Kidney tubule cell (primary cell): ENCODE measurements at regions not wholly inside any gene's neighbourhood (a gene's known extent, or its start where the extent isn't known, plus 50 kb on each side); places are given as distances from the start of the nearest gene placed in this dataset.

Source experiments
- DNase-seq: peaks from one replicate; pipeline ENCODE4 v3.0.0-alpha.2; 2018; ENCODE audit warnings: low spot score

- no peak for DNase-seq
Observed at GRCh38 chr14:96931751-96932150, 134.6 kb downstream of the VRK1 start.

DNA sequence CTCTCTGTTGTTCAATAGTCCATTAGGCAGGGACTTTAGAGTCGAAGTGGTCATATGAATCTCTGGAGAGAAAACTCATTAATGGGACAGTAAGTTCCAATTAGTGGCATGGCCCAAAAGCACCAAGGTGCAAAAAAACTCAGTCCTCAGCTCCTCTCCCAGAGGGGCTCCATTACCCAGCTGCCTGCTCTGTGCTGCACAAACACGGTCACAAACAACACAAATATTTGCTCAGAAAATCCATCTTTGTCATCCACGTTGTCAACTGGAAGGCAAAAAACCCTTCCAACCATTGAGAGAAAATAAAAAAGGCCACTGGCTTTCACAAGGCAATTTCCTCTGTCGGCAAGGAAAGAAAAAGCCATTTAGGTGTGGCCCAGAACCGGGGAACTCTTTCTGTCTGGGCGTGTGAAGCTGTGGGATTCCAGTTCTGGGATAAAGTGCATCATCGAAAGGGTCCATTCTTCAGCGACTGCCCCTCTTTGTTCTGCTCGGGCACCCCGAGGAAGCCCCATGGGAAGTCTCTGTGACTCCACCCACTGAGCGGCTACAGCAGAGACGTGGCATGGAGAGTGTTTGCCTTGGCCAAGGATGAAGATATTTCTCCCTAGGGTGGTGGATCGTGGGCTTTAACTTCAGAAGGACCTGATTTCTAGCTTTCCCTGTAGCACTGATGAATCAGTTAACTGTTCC lies 137.6 kb downstream of the VRK1 start:
- no peak for DNase-seq

- DNase-seq = no peak
Observed at GRCh38 chr14:96938946-96939345, 141.8 kb downstream of the VRK1 start.

- DNase-seq = peak; percentile 14
Observed at GRCh38 chr14:96940009-96940408, 142.8 kb downstream of the VRK1 start.

DNA sequence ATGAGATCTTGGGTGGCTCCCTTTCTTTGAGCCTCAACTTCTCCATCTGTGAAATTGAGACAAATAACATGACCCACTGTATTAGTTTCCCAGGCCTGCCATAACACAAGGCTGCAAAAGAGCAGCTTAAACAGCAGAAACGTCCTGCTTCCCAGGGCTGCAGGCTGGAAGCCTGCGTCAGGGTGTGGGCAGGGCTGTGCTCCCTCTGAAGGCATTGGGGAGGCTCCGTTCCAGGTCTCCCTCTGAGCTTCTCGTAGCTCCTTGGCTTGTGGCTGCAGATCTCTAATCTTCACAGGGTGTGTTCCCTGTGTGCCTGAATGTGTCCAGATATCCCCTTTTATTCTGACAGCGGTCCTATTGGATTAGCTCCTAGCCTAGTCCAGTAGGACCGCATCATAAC lies 147.1 kb downstream of the VRK1 start:
- no peak for DNase-seq

DNA sequence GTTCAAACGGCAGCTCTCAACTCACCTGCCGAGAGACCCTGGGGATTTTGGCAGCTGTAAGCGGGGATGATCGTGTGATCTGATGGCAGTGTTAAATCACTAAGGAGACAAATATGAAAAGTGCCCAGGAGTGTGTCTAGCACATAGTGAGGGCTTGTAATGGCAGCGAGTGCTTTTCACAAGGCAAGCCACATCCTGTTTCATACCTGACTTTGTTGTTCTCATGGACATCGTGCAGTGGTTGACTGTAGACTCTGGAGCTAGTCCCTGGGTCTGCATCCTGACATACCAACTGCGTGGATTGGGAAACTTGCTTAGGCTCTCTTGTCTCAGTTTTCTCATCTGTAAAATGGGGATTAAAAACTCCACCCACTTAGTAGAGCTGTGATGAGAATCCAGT lies 148.5 kb downstream of the VRK1 start:
- DNase-seq = no peak

- DNase-seq = no peak
Observed at GRCh38 chr14:96949594-96949993, 152.4 kb downstream of the VRK1 start.

- no peak for DNase-seq
Observed at GRCh38 chr14:96951511-96951910, 154.3 kb downstream of the VRK1 start.

- DNase-seq = no peak
Observed at GRCh38 chr14:96953087-96953874, 156.1 kb downstream of the VRK1 start.

GRCh38 chr14:96953875-96954185 lies 156.6 kb downstream of the VRK1 start:
- no peak for DNase-seq

DNA sequence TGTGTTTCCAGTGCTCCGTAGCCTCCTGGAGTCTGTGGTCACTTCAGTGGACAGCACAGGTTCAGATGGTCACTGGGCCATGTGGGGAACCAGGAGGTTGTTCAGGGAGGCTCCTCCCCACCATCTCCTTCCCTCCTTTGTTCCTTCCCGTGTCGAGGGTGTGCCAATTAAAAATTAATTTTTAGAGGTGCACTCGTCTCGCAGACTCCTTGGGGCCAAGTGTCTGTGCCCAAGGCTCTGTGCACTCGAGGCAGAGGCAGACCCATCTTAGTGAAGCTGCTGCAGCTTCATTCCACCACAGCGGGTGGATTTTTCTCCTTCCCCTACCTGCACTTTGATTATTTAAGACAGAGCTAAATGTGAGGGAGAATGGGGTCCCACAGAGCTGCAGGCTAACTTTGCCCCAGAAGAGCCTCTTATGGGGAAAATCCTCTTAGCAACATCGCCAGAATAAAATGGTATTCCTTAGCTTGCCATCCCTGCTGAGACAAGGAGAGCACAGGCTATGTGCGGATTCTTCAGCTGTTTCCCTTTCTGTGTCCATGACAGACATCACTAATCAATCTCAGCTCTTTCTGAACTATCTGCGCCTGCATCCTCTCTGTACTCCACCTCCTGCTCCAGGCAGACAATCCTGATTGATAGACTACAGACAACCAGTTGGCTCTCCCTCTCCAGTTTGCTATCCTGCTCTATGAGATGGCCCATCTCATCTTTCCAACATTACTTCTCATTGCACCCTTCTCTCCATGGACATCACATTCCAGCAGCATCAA lies 159.5 kb downstream of the VRK1 start:
- no peak for DNase-seq

- DNase-seq = no peak
Observed at GRCh38 chr14:96958057-96958456, 160.9 kb downstream of the VRK1 start.

DNA sequence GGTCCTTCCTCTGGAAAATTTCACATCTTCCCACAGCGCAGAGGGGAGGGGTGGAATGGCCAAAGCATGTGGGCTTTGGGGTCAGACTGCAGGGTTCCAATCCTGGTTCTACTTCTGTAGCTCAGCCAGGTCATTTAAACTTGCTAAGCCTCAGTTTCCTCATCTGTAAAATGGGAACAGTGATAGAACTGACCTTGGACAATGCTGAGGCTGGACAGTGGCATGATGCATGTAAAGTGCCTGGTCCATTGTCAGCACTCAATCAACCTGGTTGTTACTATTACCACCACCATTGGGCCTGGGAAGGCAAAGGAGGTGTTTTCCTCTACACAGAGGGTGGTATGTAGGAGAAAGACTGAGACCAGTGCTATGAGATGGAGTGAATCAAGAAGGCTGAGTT lies 162.8 kb downstream of the VRK1 start:
- no peak for DNase-seq

DNA sequence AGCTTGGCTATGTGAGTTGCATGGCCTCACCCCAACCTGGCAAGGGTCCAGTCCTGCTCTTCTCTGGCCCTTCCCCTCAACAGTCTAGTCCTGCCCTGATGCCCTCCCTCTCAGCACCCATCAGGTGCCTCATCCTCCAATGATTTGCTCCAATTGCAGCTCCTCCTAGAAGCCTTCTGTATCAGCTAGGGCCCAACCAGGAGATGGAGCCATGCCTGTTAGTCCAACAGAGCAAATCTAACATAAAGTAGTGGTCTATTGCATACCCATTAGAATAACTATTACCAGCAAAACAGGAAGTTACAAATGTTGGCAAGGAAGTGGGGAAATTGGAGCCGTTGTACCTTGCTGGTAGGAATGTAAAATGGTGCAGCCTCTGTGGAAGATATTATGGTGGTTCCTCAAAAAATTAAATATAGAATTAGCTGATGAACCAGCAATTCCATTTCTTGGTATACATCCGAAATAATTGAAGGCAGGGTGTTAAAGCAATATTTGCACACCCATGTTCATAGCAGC lies 163.5 kb downstream of the VRK1 start:
- no peak for DNase-seq

GRCh38 chr14:96961895-96962294 lies 164.7 kb downstream of the VRK1 start:
- DNase-seq = no peak

- DNase-seq = no peak
Observed at GRCh38 chr14:96962337-96962736, 165.2 kb downstream of the VRK1 start.

DNA sequence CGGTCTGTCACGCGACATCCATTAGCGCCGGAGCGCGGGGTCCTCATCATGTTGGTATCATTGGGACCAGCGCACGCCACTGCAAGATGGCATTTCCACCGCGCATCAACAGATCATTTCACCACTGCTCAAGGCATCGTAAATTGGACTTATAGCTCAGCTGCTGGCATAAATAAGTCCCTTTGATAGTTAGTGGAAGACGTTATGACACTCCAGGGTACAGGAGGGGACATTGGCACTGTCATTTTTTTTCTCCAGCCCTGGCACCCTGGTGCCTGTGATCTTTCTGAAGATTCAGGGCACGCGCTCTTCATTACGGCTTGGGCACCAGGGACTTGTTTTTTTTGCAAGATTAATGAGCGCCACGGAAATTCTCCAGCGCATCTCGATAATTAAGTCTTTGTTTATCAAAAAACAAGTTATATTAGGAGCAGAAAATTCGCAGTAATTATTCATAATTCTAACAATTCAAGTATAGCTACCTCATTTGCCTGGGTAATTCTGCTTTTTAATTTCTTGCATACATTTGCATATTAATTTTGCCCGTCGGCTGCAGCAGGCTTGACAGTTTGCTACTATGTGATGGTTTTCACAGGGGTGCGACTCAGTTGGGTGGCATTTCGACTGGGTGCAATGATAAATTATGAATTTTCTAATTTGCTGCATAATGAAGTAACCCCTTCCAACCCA lies 167.7 kb downstream of the VRK1 start:
- DNase-seq = no peak

GRCh38 chr14:96965885-96966595 lies 168.9 kb downstream of the VRK1 start:
- DNase-seq = no peak

GRCh38 chr14:96975116-96975515 lies 177.9 kb downstream of the VRK1 start:
- DNase-seq = no peak

DNA sequence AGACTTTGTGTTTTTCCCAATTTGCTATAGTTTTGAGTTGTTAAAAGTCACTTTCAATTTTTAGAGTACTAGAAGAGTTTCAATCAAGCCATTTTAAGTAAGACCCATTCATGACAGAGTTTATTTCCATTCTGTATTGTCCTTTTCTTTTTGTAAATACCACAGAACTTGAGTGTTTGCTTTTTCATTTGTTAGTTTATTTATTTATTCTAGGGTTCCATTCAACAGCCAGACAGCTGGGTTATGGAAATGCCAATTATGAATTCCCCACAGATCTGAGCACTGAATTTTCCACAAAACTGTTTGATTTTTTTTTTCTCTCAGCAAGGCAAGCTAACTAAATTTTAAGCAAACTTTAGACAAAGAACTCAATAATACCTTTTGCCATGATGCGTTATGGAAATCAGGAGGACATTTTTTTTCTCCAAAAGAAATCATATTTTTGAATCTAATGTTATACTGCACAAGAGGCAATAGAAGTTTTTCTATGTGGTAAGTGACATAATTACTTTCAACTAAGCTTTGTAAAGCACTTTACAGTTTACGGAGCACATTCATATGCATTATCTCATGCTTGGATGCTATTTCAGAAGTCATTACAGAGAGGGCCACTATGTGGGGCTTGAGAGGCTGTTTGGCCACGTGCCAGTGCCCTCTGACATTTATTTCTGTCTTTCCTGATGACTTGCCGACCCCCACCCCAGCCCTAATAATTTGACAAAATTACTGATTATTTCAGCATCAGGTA lies 181.5 kb downstream of the VRK1 start:
- no peak for DNase-seq

DNA sequence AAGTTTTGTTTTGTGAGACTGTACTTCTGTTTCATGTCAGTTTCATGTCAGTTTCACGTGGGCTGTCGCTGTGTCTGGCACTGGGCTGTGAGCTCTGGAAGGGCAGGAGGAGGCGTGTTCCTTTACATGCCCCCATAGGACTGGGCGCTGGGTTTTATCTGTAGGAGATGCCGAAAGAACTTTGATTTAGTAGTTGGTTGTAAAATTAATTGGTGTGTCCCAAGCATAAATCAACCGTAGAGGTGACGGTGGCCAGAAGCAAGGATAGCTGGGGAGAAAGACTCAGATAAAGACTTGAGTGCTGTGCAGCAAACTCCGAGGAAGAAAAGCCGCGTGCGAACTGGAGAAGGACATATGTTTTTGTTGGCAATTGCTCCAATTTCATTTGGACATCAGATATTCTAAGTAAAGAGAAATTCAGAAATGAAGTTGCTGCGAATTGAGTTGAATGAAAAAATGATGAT lies 182.5 kb downstream of the VRK1 start:
- DNase-seq = no peak
